NB4 (cell line): ENCODE measurements at regions not wholly inside any gene's neighbourhood (a gene's known extent, or its start where the extent isn't known, plus 50 kb on each side); places are given as distances from the start of the nearest gene placed in this dataset.

Experiments
- POLR2A ChIP-seq: IDR thresholded peaks from 2 replicates; pipeline ENCODE4 v1.6.1; 2011; ENCODE audit warnings: mild to moderate bottlenecking; ENCODE audit not compliant: insufficient read length; ENCODE audit errors: extremely low read depth
- TF ChIP-seq, protein P1 (sequence below): IDR thresholded peaks from one replicate; pipeline ENCODE4 v1.5.1; 2012; ENCODE audit warnings: low read depth, low read length

DNA sequence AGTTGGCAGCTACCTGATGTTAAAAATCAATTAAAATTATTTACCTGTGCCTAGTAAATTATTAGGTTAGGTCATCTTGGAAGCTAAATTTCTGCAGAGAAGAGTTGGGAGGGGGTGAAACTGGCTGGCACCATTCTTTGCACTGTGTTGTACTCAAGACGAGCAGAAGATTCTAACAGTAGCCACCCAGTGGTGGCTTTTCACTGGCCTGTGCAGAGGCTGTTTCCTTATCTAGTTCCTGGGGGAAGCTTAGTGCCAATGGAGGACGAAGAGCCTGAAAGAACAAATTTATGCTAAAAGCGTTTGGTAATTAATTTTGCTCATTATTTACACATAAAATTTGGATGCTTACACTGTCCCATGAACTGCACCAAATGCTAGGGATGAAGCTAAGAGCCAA, 595.3 kb downstream of the XPNPEP1 start:
- TF ChIP-seq, protein P1, sequence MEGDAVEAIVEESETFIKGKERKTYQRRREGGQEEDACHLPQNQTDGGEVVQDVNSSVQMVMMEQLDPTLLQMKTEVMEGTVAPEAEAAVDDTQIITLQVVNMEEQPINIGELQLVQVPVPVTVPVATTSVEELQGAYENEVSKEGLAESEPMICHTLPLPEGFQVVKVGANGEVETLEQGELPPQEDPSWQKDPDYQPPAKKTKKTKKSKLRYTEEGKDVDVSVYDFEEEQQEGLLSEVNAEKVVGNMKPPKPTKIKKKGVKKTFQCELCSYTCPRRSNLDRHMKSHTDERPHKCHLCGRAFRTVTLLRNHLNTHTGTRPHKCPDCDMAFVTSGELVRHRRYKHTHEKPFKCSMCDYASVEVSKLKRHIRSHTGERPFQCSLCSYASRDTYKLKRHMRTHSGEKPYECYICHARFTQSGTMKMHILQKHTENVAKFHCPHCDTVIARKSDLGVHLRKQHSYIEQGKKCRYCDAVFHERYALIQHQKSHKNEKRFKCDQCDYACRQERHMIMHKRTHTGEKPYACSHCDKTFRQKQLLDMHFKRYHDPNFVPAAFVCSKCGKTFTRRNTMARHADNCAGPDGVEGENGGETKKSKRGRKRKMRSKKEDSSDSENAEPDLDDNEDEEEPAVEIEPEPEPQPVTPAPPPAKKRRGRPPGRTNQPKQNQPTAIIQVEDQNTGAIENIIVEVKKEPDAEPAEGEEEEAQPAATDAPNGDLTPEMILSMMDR = peak; percentile 22
- no peak for TF ChIP-seq POLR2A
